ENCODE measurements at regions not wholly inside any gene's neighbourhood (a gene's known extent, or its start where the extent isn't known, plus 50 kb on each side); places are given as distances from the start of the nearest gene placed in this dataset.

GRCh38 chr10:123581656-123582055, 84.5 kb upstream of the GPR26 start:
- Histone ChIP-seq H3K27me3 (ENCODE audit: control insufficient read depth, insufficient read depth, low read length) (peaks cover 6% of the 10 kb centered on the region; the same call in 1 of the 2 replicates), H3K4me3 (ENCODE audit: insufficient read depth, low read depth, low read length) (no peak overlapping the region), H3K36me3 (replicated peaks; ENCODE audit: control insufficient read depth, insufficient read depth, low read length) (no peaks in the 10 kb centered on the region)
- DNase-seq, result no peak

- peak; percentile 85 for DNase-seq
- H3K4me3 ChIP-seq (ENCODE audit: insufficient read depth, low read depth, low read length), result no peak overlapping the region
- H3K36me3 ChIP-seq (replicated peaks; ENCODE audit: control insufficient read depth, insufficient read depth, low read length), result no peaks in the 10 kb centered on the region
- H3K27me3 ChIP-seq (ENCODE audit: control insufficient read depth, insufficient read depth, low read length), result peaks cover 6% of the 10 kb centered on the region; the same call in 1 of the 2 replicates
These were observed 83.8 kb upstream of the GPR26 start for GRCh38 chr10:123582084-123582989.

- DNase-seq, result peak; percentile 87
- H3K36me3 ChIP-seq (replicated peaks; ENCODE audit: control insufficient read depth, insufficient read depth, low read length), result no peaks in the 10 kb centered on the region
- no peak overlapping the region for H3K4me3 ChIP-seq (ENCODE audit: insufficient read depth, low read depth, low read length)
- peaks cover 6% of the 10 kb centered on the region; the same call in 1 of the 2 replicates for H3K27me3 ChIP-seq (ENCODE audit: control insufficient read depth, insufficient read depth, low read length)
These were observed 82.3 kb upstream of the GPR26 start for GRCh38 chr10:123583639-123584418.

- no peak overlapping the region for H3K4me3 ChIP-seq (ENCODE audit: insufficient read depth, low read depth, low read length)
- H3K36me3 ChIP-seq (replicated peaks; ENCODE audit: control insufficient read depth, insufficient read depth, low read length), result no peaks in the 10 kb centered on the region
- H3K27me3 ChIP-seq (ENCODE audit: control insufficient read depth, insufficient read depth, low read length), result peaks cover 6% of the 10 kb centered on the region; the same call in 1 of the 2 replicates
- DNase-seq, result no peak
These were observed 81.8 kb upstream of the GPR26 start for GRCh38 chr10:123584419-123584775.

- no peaks in the 10 kb centered on the region for H3K36me3 ChIP-seq (replicated peaks; ENCODE audit: control insufficient read depth, insufficient read depth, low read length)
- peak; percentile 55 for DNase-seq
- H3K27me3 ChIP-seq (ENCODE audit: control insufficient read depth, insufficient read depth, low read length), result peaks cover 6% of the 10 kb centered on the region; the same call in 1 of the 2 replicates
- no peak overlapping the region for H3K4me3 ChIP-seq (ENCODE audit: insufficient read depth, low read depth, low read length)
These were observed 80.4 kb upstream of the GPR26 start for GRCh38 chr10:123585477-123586445.

- H3K36me3 ChIP-seq (replicated peaks; ENCODE audit: control insufficient read depth, insufficient read depth, low read length), result no peaks in the 10 kb centered on the region
- no peak for DNase-seq
- no peak overlapping the region for H3K4me3 ChIP-seq (ENCODE audit: insufficient read depth, low read depth, low read length)
- H3K27me3 ChIP-seq (ENCODE audit: control insufficient read depth, insufficient read depth, low read length), result peaks cover 6% of the 10 kb centered on the region; the same call in 1 of the 2 replicates
These were observed 79.0 kb upstream of the GPR26 start for GRCh38 chr10:123587110-123587509.

GRCh38 chr10:123588386-123588914, 77.7 kb upstream of the GPR26 start:
- H3K36me3 ChIP-seq (replicated peaks; ENCODE audit: control insufficient read depth, insufficient read depth, low read length), result no peaks in the 10 kb centered on the region
- no peak overlapping the region for H3K4me3 ChIP-seq (ENCODE audit: insufficient read depth, low read depth, low read length)
- no peak for DNase-seq
- H3K27me3 ChIP-seq (ENCODE audit: control insufficient read depth, insufficient read depth, low read length), result peaks cover under 1% of the 10 kb centered on the region; the same call in 1 of the 2 replicates

GRCh38 chr10:123595661-123596060, 70.5 kb upstream of the GPR26 start:
- Histone ChIP-seq H3K27me3 (ENCODE audit: control insufficient read depth, insufficient read depth, low read length) (no peaks in the 10 kb centered on the region), H3K36me3 (replicated peaks; ENCODE audit: control insufficient read depth, insufficient read depth, low read length) (no peaks in the 10 kb centered on the region), H3K4me3 (ENCODE audit: insufficient read depth, low read depth, low read length) (no peak overlapping the region)
- DNase-seq, result no peak

- Histone ChIP-seq H3K4me3 (ENCODE audit: insufficient read depth, low read depth, low read length) (no peak overlapping the region), H3K27me3 (ENCODE audit: control insufficient read depth, insufficient read depth, low read length) (no peaks in the 10 kb centered on the region), H3K36me3 (replicated peaks; ENCODE audit: control insufficient read depth, insufficient read depth, low read length) (no peaks in the 10 kb centered on the region)
- DNase-seq, result no peak
These were observed 68.5 kb upstream of the GPR26 start for GRCh38 chr10:123597676-123598075.

GRCh38 chr10:123599366-123599849, 66.7 kb upstream of the GPR26 start:
- no peaks in the 10 kb centered on the region for H3K27me3 ChIP-seq (ENCODE audit: control insufficient read depth, insufficient read depth, low read length)

GRCh38 chr10:123600177-123600576, 66.0 kb upstream of the GPR26 start:
- Histone ChIP-seq H3K36me3 (replicated peaks; ENCODE audit: control insufficient read depth, insufficient read depth, low read length) (no peaks in the 10 kb centered on the region), H3K4me3 (ENCODE audit: insufficient read depth, low read depth, low read length) (no peak overlapping the region), H3K27me3 (ENCODE audit: control insufficient read depth, insufficient read depth, low read length) (no peaks in the 10 kb centered on the region)
- no peak for DNase-seq

More at GRCh38 chr10:123599366-123599849, 66.7 kb upstream of the GPR26 start:
- no peak for DNase-seq
- H3K36me3 ChIP-seq (replicated peaks; ENCODE audit: control insufficient read depth, insufficient read depth, low read length), result no peaks in the 10 kb centered on the region
- no peak overlapping the region for H3K4me3 ChIP-seq (ENCODE audit: insufficient read depth, low read depth, low read length)

- Histone ChIP-seq H3K4me3 (ENCODE audit: insufficient read depth, low read depth, low read length) (no peak overlapping the region), H3K36me3 (replicated peaks; ENCODE audit: control insufficient read depth, insufficient read depth, low read length) (no peaks in the 10 kb centered on the region), H3K27me3 (ENCODE audit: control insufficient read depth, insufficient read depth, low read length) (no peaks in the 10 kb centered on the region)
- no peak for DNase-seq
These were observed 63.0 kb upstream of the GPR26 start for GRCh38 chr10:123603130-123603529.

GRCh38 chr10:123604506-123604905, 61.6 kb upstream of the GPR26 start:
- no peaks in the 10 kb centered on the region for H3K36me3 ChIP-seq (replicated peaks; ENCODE audit: control insufficient read depth, insufficient read depth, low read length)
- H3K27me3 ChIP-seq (ENCODE audit: control insufficient read depth, insufficient read depth, low read length), result no peaks in the 10 kb centered on the region
- no peak overlapping the region for H3K4me3 ChIP-seq (ENCODE audit: insufficient read depth, low read depth, low read length)
- no peak for DNase-seq

GRCh38 chr10:123606006-123606405, 60.1 kb upstream of the GPR26 start:
- H3K4me3 ChIP-seq (ENCODE audit: insufficient read depth, low read depth, low read length), result no peak overlapping the region
- no peak for DNase-seq
- no peaks in the 10 kb centered on the region for H3K36me3 ChIP-seq (replicated peaks; ENCODE audit: control insufficient read depth, insufficient read depth, low read length)
- H3K27me3 ChIP-seq (ENCODE audit: control insufficient read depth, insufficient read depth, low read length), result no peaks in the 10 kb centered on the region
